ENCODE measurements at regions not wholly inside any gene's neighbourhood (a gene's known extent, or its start where the extent isn't known, plus 50 kb on each side); places are given as distances from the start of the nearest gene placed in this dataset.
"Not testable (repeated sequence)": the region's sequence is repeated elsewhere in the genome, so short reads cannot be mapped to it uniquely, and the experiment has no call there.

DNA sequence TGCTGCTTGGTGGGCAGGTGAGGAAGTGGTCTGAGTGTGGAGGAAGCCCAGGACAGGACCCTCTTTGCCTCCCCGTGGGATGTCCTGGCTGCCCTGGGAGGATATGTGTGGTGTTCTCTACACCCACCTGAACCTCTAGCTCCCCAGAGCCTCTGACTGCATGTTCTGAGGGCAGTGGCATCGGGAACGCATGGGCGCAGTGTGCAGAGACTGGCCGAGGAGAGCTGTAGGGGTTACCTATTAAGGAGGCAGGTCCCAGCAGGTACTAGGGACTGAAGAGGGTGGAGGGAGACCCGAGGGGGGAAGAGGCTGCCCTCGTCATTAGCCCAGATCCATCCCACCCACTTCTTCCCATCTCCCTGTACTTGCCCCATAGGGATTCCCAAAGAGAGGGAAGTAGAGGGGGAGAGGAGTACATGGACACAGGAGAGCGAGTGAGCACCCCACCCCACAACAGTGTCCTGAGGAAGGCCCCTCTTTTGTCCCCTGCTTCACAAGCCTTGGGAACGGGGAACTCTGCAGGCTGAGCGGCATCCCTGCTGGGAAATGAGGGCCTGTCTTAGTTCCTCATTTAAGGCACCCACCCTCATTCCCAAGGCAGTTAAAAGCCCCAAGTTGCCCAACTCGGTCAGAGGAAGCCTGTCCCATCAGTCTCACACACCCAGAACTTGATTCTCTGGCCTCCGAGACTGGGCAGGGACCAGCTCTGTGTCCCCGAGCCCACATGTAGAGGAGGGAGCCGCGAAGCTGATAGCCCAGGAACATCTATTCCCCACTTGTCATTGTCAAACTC is 208.5 kb upstream of the PLGLB2 start:
- TF ChIP-seq, protein P1, sequence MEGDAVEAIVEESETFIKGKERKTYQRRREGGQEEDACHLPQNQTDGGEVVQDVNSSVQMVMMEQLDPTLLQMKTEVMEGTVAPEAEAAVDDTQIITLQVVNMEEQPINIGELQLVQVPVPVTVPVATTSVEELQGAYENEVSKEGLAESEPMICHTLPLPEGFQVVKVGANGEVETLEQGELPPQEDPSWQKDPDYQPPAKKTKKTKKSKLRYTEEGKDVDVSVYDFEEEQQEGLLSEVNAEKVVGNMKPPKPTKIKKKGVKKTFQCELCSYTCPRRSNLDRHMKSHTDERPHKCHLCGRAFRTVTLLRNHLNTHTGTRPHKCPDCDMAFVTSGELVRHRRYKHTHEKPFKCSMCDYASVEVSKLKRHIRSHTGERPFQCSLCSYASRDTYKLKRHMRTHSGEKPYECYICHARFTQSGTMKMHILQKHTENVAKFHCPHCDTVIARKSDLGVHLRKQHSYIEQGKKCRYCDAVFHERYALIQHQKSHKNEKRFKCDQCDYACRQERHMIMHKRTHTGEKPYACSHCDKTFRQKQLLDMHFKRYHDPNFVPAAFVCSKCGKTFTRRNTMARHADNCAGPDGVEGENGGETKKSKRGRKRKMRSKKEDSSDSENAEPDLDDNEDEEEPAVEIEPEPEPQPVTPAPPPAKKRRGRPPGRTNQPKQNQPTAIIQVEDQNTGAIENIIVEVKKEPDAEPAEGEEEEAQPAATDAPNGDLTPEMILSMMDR (conservative IDR thresholded peaks at IDR 0.05; ENCODE audit: low read depth, low read length), result not testable (repeated sequence)
- TF ChIP-seq EZH2 (IDR thresholded peaks at IDR 0.05; ENCODE audit: low read length, unreplicated experiment), result not testable (repeated sequence)

All from PC-3 (cell line).